Neutrophil (primary cell): ENCODE measurements at regions not wholly inside any gene's neighbourhood (a gene's known extent, or its start where the extent isn't known, plus 50 kb on each side); places are given as distances from the start of the nearest gene placed in this dataset.

Experiments
- H3K27ac ChIP-seq: fragments of 200-600 bp; sonication (generic); 2 replicates; pipeline ENCODE4 v1.5.1; 2016; ENCODE audit warnings: mild to moderate bottlenecking, moderate library complexity
- H3K27me3 ChIP-seq: fragments of 200-600 bp; sonication (generic); 2 replicates; pipeline ENCODE4 v1.6.0; 2016; ENCODE audit warnings: mild to moderate bottlenecking
- H3K36me3 ChIP-seq: fragments of 200-600 bp; sonication (generic); 2 replicates; pipeline ENCODE4 v1.5.1; 2017
- H3K4me1 ChIP-seq, 2 experiments: fragments of 200-600 bp in 1 of 2; sonication (generic) in 1 of 2; 1 replicate in 1 of 2; 2 replicates in 1 of 2; pipeline versions ENCODE4 v1.5.1 to v1.6.1; 2013 to 2016; ENCODE audit warnings: low read depth in 1 of 2, low read length in 1 of 2, mild to moderate bottlenecking in 1 of 2, moderate library complexity in 1 of 2; ENCODE audit not compliant: control insufficient read depth in 1 of 2, insufficient read depth in 1 of 2
- H3K4me3 ChIP-seq, 2 experiments: fragments of 200-600 bp in 1 of 2; sonication (generic) in 1 of 2; 1 replicate in 1 of 2; 2 replicates in 1 of 2; pipeline ENCODE4 v1.5.1; 2013 to 2016; ENCODE audit warnings: low read depth in 1 of 2, low read length in 1 of 2, mild to moderate bottlenecking in 1 of 2, moderate library complexity in 1 of 2
- H3K9me3 ChIP-seq: fragments of 200-600 bp; sonication (generic); 2 replicates; pipeline ENCODE4 v1.5.1; 2016
- TF ChIP-seq, protein P1 (sequence below): fragments of 200-600 bp; sonication (generic); IDR thresholded peaks from 2 replicates; pipeline ENCODE4 v1.5.1; 2016; ENCODE audit warnings: antibody characterized with exemption

- no peak overlapping the region for H3K27ac ChIP-seq
- no peaks in the 10 kb centered on the region for H3K27me3 ChIP-seq
- H3K4me1 ChIP-seq: no peaks in the 10 kb centered on the region
- no peaks in the 10 kb centered on the region for H3K9me3 ChIP-seq
- H3K36me3 ChIP-seq: no peaks in the 10 kb centered on the region
- no peak overlapping the region for H3K4me3 ChIP-seq
- TF ChIP-seq, protein P1, sequence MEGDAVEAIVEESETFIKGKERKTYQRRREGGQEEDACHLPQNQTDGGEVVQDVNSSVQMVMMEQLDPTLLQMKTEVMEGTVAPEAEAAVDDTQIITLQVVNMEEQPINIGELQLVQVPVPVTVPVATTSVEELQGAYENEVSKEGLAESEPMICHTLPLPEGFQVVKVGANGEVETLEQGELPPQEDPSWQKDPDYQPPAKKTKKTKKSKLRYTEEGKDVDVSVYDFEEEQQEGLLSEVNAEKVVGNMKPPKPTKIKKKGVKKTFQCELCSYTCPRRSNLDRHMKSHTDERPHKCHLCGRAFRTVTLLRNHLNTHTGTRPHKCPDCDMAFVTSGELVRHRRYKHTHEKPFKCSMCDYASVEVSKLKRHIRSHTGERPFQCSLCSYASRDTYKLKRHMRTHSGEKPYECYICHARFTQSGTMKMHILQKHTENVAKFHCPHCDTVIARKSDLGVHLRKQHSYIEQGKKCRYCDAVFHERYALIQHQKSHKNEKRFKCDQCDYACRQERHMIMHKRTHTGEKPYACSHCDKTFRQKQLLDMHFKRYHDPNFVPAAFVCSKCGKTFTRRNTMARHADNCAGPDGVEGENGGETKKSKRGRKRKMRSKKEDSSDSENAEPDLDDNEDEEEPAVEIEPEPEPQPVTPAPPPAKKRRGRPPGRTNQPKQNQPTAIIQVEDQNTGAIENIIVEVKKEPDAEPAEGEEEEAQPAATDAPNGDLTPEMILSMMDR: no peak
Observed at GRCh38 chr13:108093616-108094015, 121.7 kb downstream of the LIG4 start.

GRCh38 chr13:108087810-108088209, 127.5 kb downstream of the LIG4 start:
- no peak overlapping the region for H3K4me3 ChIP-seq
- no peak overlapping the region for H3K27ac ChIP-seq
- TF ChIP-seq, protein P1: no peak
- no peaks in the 10 kb centered on the region for H3K4me1 ChIP-seq
- H3K27me3 ChIP-seq: no peaks in the 10 kb centered on the region
- H3K36me3 ChIP-seq: no peaks in the 10 kb centered on the region
- no peaks in the 10 kb centered on the region for H3K9me3 ChIP-seq

- H3K36me3 ChIP-seq: no peaks in the 10 kb centered on the region
- no peaks in the 10 kb centered on the region for H3K4me1 ChIP-seq
- H3K27me3 ChIP-seq: no peaks in the 10 kb centered on the region
- TF ChIP-seq, protein P1: no peak
- H3K9me3 ChIP-seq: no peaks in the 10 kb centered on the region
- H3K27ac ChIP-seq: no peak overlapping the region
- no peak overlapping the region for H3K4me3 ChIP-seq
Observed at GRCh38 chr13:108086678-108087077, 128.7 kb downstream of the LIG4 start.

DNA sequence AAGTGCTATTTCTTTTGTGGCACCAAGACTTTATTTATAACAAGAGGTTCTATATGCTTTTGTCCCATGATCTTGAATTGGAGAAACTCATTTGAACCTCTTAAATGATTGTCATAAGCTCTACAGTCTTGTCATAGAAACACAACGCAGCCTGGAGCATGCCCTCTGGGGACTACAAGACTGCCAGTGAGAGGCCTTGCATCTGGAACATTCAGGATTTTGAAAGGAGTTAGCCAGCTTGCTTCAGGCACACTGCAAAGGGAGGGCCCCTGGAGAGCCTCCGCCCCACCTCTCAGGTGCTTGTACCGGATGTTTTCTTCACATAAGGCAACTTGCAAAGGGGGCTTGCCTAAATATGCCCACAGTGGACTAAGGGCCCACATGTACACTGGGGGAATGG, 130.5 kb downstream of the LIG4 start:
- Histone ChIP-seq H3K4me1 (no peaks in the 10 kb centered on the region), H3K4me3 (no peak overlapping the region)

DNA sequence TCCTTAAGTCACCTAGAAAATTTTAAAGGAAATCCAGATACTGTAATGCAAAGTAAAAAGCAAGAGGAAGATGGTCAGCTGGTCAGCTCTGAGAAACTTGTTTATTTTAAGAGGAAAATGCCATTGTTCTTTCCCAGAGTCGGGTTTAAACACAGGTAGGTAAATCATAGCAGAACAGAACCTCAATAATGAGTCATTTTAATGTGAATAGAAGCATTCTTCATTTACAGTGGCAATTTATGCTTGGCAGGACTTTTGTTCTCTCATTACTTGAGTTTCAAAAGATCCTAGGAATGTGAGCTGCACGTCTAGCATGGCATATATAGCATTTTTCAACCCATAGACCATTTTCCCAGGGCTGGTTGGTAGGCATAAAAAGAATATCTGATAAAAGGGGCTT, 132.3 kb downstream of the LIG4 start:
- Histone ChIP-seq H3K9me3 (no peaks in the 10 kb centered on the region), H3K36me3 (no peaks in the 10 kb centered on the region), H3K27ac (no peak overlapping the region), H3K4me3 (no peak overlapping the region), H3K27me3 (no peaks in the 10 kb centered on the region), H3K4me1 (no peaks in the 10 kb centered on the region)
- TF ChIP-seq, protein P1: no peak

More for the DNA sequence above, 130.5 kb downstream of the LIG4 start:
- Histone ChIP-seq H3K9me3 (no peaks in the 10 kb centered on the region), H3K27ac (no peak overlapping the region), H3K36me3 (no peaks in the 10 kb centered on the region), H3K27me3 (no peaks in the 10 kb centered on the region)
- TF ChIP-seq, protein P1: no peak

GRCh38 chr13:108082481-108082880, 132.9 kb downstream of the LIG4 start:
- TF ChIP-seq, protein P1: no peak
- no peak overlapping the region for H3K27ac ChIP-seq
- H3K36me3 ChIP-seq: no peaks in the 10 kb centered on the region
- H3K4me1 ChIP-seq: no peaks in the 10 kb centered on the region
- H3K27me3 ChIP-seq: no peaks in the 10 kb centered on the region
- H3K4me3 ChIP-seq: no peak overlapping the region
- H3K9me3 ChIP-seq: no peaks in the 10 kb centered on the region
